Keratinocyte (primary cell): ENCODE measurements at regions not wholly inside any gene's neighbourhood (a gene's known extent, or its start where the extent isn't known, plus 50 kb on each side); places are given as distances from the start of the nearest gene placed in this dataset.

Experiments
- EZH2 ChIP-seq: IDR thresholded peaks from one replicate; pipeline ENCODE4 v1.6.1; 2012; ENCODE audit warnings: inconsistent platforms, mild to moderate bottlenecking, low read length, moderate library complexity
- TF ChIP-seq, protein P1 (sequence below), 3 experiments: IDR thresholded peaks in 1 of 3; conservative IDR thresholded peaks in 1 of 3; optimal IDR thresholded peaks in 1 of 3; 2 replicates in 2 of 3; 3 replicates in 1 of 3; pipeline versions ENCODE3 to v1.5.1; 2011; ENCODE audit warnings: low read length in 3 of 3, mild to moderate bottlenecking in 3 of 3, moderate library complexity in 2 of 3, control low read depth in 1 of 3, inconsistent platforms in 1 of 3; ENCODE audit not compliant: insufficient read depth in 2 of 3; ENCODE audit errors: extremely low read depth in 1 of 3

DNA sequence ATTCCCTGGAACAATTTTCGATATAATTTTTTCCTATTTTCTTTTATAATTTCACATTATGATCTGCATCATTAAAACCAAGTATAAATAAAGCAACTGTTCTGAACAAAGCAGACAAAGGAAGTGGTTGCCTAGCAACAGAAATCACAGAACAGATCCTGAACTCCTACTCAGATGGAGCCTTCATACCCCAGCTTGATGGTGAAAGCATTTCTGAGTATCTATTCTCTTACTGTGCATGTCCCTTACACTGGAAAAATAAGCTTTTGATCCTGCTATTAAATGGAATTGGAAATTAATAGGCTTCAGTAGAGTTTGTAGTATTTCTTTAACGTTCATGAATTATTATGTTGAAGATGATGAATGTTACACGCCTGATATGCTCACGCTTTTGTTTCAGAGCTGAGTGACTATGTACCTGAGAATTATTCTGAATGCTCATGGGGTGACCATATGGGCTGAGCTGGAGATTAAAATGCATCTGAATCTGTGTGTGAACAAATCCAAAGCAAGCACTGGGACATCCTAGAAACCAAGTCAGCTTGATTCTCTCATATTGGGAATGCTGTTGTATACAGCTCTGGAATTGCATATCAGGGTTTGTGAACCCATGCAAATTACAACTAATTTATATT lies 254.0 kb downstream of the KCNJ3 start:
- TF ChIP-seq, protein P1, sequence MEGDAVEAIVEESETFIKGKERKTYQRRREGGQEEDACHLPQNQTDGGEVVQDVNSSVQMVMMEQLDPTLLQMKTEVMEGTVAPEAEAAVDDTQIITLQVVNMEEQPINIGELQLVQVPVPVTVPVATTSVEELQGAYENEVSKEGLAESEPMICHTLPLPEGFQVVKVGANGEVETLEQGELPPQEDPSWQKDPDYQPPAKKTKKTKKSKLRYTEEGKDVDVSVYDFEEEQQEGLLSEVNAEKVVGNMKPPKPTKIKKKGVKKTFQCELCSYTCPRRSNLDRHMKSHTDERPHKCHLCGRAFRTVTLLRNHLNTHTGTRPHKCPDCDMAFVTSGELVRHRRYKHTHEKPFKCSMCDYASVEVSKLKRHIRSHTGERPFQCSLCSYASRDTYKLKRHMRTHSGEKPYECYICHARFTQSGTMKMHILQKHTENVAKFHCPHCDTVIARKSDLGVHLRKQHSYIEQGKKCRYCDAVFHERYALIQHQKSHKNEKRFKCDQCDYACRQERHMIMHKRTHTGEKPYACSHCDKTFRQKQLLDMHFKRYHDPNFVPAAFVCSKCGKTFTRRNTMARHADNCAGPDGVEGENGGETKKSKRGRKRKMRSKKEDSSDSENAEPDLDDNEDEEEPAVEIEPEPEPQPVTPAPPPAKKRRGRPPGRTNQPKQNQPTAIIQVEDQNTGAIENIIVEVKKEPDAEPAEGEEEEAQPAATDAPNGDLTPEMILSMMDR (optimal IDR thresholded peaks at IDR 0.05 in 1 of 3, IDR thresholded peaks at IDR 0.05 in 1 of 3, conservative IDR thresholded peaks at IDR 0.05 in 1 of 3; ENCODE audit: extremely low read depth in 1 of 3, insufficient read depth in 2 of 3, low read length in 3 of 3), result no peak
- TF ChIP-seq EZH2, result no peak
